ENCODE measurements at regions not wholly inside any gene's neighbourhood (a gene's known extent, or its start where the extent isn't known, plus 50 kb on each side); places are given as distances from the start of the nearest gene placed in this dataset.
"Not testable (repeated sequence)": the region's sequence is repeated elsewhere in the genome, so short reads cannot be mapped to it uniquely, and the experiment has no call there.

DNA sequence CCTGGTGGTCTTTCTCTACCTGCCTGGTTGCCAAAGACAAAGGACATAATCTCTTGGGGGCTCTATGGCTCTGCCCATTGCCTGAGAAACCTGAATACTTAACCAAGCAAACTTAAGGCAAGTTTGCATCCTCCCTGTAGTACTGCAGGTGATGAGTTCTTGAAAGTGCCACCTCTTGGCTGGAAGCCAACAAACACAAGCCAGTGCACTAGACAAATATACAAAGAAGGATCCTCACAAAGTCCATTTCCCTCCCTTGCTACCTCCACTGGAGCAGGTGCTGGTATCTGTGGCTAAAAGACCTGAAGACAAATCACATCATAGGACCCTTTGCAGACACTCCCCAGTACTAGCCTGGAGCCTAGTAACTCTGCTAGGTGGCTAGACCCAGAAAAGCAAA is 772.3 kb downstream of the SI start:
- Histone ChIP-seq H3K27me3 (no peaks in the 10 kb centered on the region), H3K27ac (no peak overlapping the region), H3K36me3 (no peaks in the 10 kb centered on the region), H3K4me3 (no peak overlapping the region), H3K9me3 (no peaks in the 10 kb centered on the region), H3K4me1 (no peaks in the 10 kb centered on the region)
- ATAC-seq: no peak
- TF ChIP-seq, protein P1, sequence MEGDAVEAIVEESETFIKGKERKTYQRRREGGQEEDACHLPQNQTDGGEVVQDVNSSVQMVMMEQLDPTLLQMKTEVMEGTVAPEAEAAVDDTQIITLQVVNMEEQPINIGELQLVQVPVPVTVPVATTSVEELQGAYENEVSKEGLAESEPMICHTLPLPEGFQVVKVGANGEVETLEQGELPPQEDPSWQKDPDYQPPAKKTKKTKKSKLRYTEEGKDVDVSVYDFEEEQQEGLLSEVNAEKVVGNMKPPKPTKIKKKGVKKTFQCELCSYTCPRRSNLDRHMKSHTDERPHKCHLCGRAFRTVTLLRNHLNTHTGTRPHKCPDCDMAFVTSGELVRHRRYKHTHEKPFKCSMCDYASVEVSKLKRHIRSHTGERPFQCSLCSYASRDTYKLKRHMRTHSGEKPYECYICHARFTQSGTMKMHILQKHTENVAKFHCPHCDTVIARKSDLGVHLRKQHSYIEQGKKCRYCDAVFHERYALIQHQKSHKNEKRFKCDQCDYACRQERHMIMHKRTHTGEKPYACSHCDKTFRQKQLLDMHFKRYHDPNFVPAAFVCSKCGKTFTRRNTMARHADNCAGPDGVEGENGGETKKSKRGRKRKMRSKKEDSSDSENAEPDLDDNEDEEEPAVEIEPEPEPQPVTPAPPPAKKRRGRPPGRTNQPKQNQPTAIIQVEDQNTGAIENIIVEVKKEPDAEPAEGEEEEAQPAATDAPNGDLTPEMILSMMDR (IDR thresholded peaks at IDR 0.05): no peak
- no peak for TF ChIP-seq POLR2AphosphoS5 (IDR thresholded peaks at IDR 0.05)
- no peak for TF ChIP-seq POLR2A (IDR thresholded peaks at IDR 0.05)
- no peak for TF ChIP-seq EP300 (IDR thresholded peaks at IDR 0.05)

DNA sequence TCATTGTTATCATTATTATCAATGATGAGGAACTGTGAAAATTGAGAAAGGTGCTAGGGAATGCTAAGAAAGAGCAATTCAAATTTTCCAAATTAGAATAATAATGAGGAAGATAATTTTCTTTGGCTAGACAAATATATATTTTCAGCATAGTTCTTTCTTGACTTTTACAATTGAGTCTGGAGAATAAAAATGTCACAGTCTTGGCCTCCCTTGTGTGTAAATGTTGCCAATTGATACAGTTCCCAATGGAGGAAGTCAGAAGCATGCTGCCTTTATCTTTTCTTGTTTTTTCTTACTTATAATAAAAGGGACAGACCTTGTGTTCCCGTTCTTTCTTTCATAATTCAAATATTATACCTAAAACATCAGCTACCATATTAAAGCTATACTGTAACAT is 774.4 kb downstream of the SI start:
- no peak for ATAC-seq
- H3K9me3 ChIP-seq: no peaks in the 10 kb centered on the region

DNA sequence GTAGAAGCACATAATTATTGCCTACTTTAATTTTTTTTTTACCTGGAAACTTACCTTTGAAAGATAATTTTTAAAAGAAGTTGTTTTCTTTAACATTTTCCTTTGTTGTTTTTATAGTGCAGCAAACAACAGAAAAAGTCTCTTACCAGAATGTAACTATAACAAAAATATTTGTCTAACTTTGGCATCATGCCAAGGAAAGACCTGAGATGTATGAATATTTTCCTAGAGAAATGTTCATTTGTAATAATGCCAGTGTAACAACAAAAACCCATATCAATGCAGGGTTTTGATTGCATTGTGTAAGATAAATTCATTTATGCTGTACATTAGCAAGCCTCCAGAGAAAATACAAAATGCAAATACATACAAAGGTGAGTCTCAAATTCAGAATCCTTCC is 775.7 kb downstream of the SI start:
- no peak for ATAC-seq
- no peaks in the 10 kb centered on the region for H3K36me3 ChIP-seq
- no peaks in the 10 kb centered on the region for H3K9me3 ChIP-seq
- H3K27me3 ChIP-seq: no peaks in the 10 kb centered on the region
- H3K4me3 ChIP-seq: no peak overlapping the region
- H3K4me1 ChIP-seq: no peaks in the 10 kb centered on the region
- TF ChIP-seq EP300 (IDR thresholded peaks at IDR 0.05): no peak
- no peak for TF ChIP-seq POLR2AphosphoS5 (IDR thresholded peaks at IDR 0.05)
- no peak for TF ChIP-seq POLR2A (IDR thresholded peaks at IDR 0.05)
- TF ChIP-seq, protein P1 (IDR thresholded peaks at IDR 0.05): no peak
- no peak overlapping the region for H3K27ac ChIP-seq

More for the DNA sequence above, 774.4 kb downstream of the SI start:
- no peaks in the 10 kb centered on the region for H3K36me3 ChIP-seq
- TF ChIP-seq, protein P1 (IDR thresholded peaks at IDR 0.05): no peak
- TF ChIP-seq POLR2A (IDR thresholded peaks at IDR 0.05) (no peak), EP300 (IDR thresholded peaks at IDR 0.05) (no peak), POLR2AphosphoS5 (IDR thresholded peaks at IDR 0.05) (no peak)
- no peak overlapping the region for H3K27ac ChIP-seq
- H3K4me1 ChIP-seq: no peaks in the 10 kb centered on the region
- H3K4me3 ChIP-seq: no peak overlapping the region
- 21 to 25% methylated on average over 1 of the region's 1 CpG for WGBS, 2 donors (ENCODE audit: low coverage in 1 of 2)
- no peaks in the 10 kb centered on the region for H3K27me3 ChIP-seq

DNA sequence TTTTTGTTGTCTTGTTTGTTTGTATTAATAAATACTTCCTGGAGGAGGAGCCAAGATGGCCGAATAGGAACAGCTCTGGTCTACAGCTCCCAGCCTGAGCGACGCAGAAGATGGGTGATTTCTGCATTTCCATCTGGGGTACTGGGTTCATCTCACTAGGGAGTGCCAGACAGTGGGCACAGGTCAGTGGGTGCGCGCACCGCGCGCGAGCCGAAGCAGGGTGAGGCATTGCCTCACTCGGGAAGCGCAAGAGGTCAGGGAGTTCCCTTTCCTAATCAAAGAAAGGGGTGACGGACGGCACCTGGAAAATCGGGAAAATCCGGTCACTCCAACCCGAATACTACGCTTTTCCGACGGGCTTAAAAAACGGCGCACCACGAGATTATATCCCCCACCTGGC is 786.8 kb downstream of the SI start:
- not testable (repeated sequence) for H3K36me3 ChIP-seq

DNA sequence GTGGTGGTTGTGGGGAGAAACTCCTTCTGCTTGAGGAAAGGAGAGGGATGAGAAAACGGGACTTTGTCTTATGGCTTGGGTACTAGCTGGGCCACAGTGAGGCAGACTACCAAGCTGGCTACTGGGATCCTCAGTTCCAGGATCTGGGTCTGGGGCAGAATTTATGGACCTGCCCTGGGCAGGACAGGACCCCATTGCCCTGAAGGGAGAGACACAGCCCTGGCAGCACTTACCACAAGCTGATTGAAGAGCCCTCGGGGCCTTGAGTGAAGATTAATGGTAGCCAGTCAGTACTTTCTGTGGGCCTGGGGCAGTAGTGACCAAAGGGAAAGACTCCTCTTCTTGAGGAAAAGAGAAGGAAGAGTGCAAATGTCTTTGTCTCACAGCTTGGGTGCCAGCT is 799.7 kb downstream of the SI start:
- Histone ChIP-seq H3K9me3 (peaks cover 0 to 46% (median 0%) of the 10 kb centered on the region in 3 donors), H3K36me3 (no peaks in the 10 kb centered on the region), H3K27me3 (no peaks in the 10 kb centered on the region), H3K4me1 (no peaks in the 10 kb centered on the region), H3K4me3 (no peak overlapping the region), H3K27ac (no peak overlapping the region)
- no peak for ATAC-seq
- TF ChIP-seq POLR2A (IDR thresholded peaks at IDR 0.05) (no peak), EP300 (IDR thresholded peaks at IDR 0.05) (no peak), POLR2AphosphoS5 (IDR thresholded peaks at IDR 0.05) (no peak)
- 88 to 100% methylated on average over 1 to 2 of the region's 2 CpGs for WGBS, 2 donors (ENCODE audit: low coverage in 1 of 2)

More for the DNA sequence above, 786.8 kb downstream of the SI start:
- WGBS, 2 donors (ENCODE audit: low coverage in 1 of 2): 93 to 96% methylated on average over 9 to 21 of the region's 23 CpGs
- H3K27ac ChIP-seq, H3K9me3 ChIP-seq, ATAC-seq, H3K4me1 ChIP-seq, H3K27me3 ChIP-seq, H3K4me3 ChIP-seq: not testable (repeated sequence)

DNA sequence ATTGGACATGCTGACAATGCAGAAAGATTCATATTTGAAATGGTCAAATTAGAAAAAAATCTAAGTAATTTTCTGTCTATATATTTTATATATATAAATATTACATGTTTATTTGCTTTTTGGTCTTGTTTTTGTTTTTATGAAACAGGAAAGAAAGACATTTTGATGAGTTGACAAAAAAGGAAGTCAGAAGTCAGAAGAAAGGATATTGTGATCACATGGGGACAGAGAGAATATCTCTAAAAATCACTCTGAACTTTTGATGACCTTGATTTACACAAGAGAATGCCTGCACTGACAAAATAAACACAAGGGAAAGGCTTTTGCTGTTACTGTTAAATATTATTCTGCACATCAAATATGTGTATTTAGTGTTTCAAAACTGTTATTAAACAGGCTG is 811.2 kb downstream of the SI start:
- H3K27me3 ChIP-seq: no peaks in the 10 kb centered on the region
- no peak overlapping the region for H3K4me3 ChIP-seq
- H3K9me3 ChIP-seq: peaks cover 0 to 9% (median 0%) of the 10 kb centered on the region in 3 donors
- H3K36me3 ChIP-seq: no peaks in the 10 kb centered on the region
- ATAC-seq: no peak
- H3K27ac ChIP-seq: no peak overlapping the region
- TF ChIP-seq POLR2A (IDR thresholded peaks at IDR 0.05): no peak
- no peak for TF ChIP-seq POLR2AphosphoS5 (IDR thresholded peaks at IDR 0.05)
- no peak for TF ChIP-seq EP300 (IDR thresholded peaks at IDR 0.05)
- TF ChIP-seq, protein P1 (IDR thresholded peaks at IDR 0.05): no peak
- H3K4me1 ChIP-seq: no peaks in the 10 kb centered on the region

All from gastroesophageal sphincter (tissue), 4 donors.